Psoas muscle (tissue), 7 donors: ENCODE measurements at regions not wholly inside any gene's neighbourhood (a gene's known extent, or its start where the extent isn't known, plus 50 kb on each side); places are given as distances from the start of the nearest gene placed in this dataset.

Experiments
- ATAC-seq, 4 donors: fragments of 200-7000 bp; cut with Tn5 transposase; one replicate each; pipeline ENCODE4 v1.9.1; 2020; ENCODE audit warnings: moderate library complexity in 3 of 4, mild to moderate bottlenecking in 2 of 4
- DNase-seq, 2 donors: peaks; one replicate each; pipeline ENCODE4 v3.0.0-alpha.2; 2020
- H3K27ac ChIP-seq: fragments of 200-600 bp; one replicate; pipeline ENCODE4 v1.8.0; 2022
- H3K27me3 ChIP-seq, 3 donors: fragments of 200-600 bp in 1 of 3; one replicate each; pipeline versions ENCODE4 v1.6.1 to v1.8.0; 2013 to 2022; ENCODE audit warnings: low read length in 2 of 3, mild to moderate bottlenecking in 2 of 3, moderate library complexity in 1 of 3; ENCODE audit not compliant: insufficient read depth in 3 of 3
- H3K36me3 ChIP-seq, 2 donors: fragments of 200-600 bp in 1 of 2; one replicate each; pipeline versions ENCODE4 v1.6.1 to v1.8.0; 2013 to 2022; ENCODE audit warnings: low read depth in 1 of 2, mild to moderate bottlenecking in 1 of 2, moderate library complexity in 1 of 2; ENCODE audit not compliant: insufficient read depth in 1 of 2
- H3K4me1 ChIP-seq: fragments of 200-600 bp; one replicate; pipeline ENCODE4 v1.8.0; 2022
- H3K4me3 ChIP-seq: fragments of 200-600 bp; one replicate; pipeline ENCODE4 v1.8.0; 2022; ENCODE audit warnings: mild to moderate bottlenecking
- H3K9me3 ChIP-seq: fragments of 200-600 bp; one replicate; pipeline ENCODE4 v1.8.0; 2022
- CTCF ChIP-seq: fragments of 200-600 bp; IDR thresholded peaks from one replicate; pipeline ENCODE4 v1.8.0; 2022; ENCODE audit warnings: antibody characterized with exemption
- WGBS, 3 donors: extraction: QIAGEN DNeasy Blood & Tissue Kit; methylation state at CpG; one replicate each; pipeline versions ENCODE4 v1.1.6 to v1.1.7; 2013; 5-methylcytosine and 5-hydroxymethylcytosine counted together
- intact Hi-C, 2 donors: fragments of 100-400 bp; cut with DNase I; formaldehyde crosslinking; loops; one replicate each; pipeline versions ENCODE4 v1.11.0 to v1.14.2; 2022
- donor health status: healthy with polysubstance abuse.
- donor health status: DM: no; HTN: no; CAD: no; lungs with moderate emphysema.
- donor health status: Bipolar disorder and iron deficiency.
- donor health status: healthy.
- donor health status: DM: yes; HTN: yes; CAD: no.
- donor health status: DM: no; HTN: no; CAD: no.
- donor health status: DM: yes; HTN: yes; CAD: no.

DNA sequence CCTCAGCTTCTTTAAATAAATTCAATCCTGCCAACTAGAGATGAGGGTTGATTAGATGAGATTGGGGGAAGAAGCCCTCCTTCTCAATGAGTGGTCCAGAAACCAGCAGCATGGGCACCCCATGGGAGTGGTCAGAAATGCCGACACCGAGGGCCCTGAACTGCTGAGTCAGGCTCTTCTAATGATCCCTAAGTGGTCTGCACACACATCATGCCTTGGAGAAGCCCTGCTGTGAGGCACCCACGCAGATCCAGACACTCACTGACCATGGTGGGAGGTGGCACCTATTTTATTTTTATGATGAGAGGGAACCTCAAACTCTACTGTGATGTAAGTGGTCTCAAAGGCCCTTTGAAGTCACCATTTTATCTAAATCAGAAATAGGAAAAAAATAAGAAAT lies 72.3 kb upstream of the BOD1 start:
- WGBS, 3 donors: 72 to 84% (median 74%) methylated on average over 3 of the region's 3 CpGs
- no peaks in the 10 kb centered on the region for H3K36me3 ChIP-seq
- no peaks in the 10 kb centered on the region for H3K27me3 ChIP-seq
- no peaks in the 10 kb centered on the region for H3K9me3 ChIP-seq
- peaks cover 15% of the 10 kb centered on the region for H3K4me1 ChIP-seq
- no peak for TF ChIP-seq CTCF
- H3K4me3 ChIP-seq: no peak overlapping the region
- ATAC-seq (peak in 1 of 4 donors; percentile 38), DNase-seq (no peak)
- H3K27ac ChIP-seq: no peak overlapping the region
- intact Hi-C loops: no loop called here

DNA sequence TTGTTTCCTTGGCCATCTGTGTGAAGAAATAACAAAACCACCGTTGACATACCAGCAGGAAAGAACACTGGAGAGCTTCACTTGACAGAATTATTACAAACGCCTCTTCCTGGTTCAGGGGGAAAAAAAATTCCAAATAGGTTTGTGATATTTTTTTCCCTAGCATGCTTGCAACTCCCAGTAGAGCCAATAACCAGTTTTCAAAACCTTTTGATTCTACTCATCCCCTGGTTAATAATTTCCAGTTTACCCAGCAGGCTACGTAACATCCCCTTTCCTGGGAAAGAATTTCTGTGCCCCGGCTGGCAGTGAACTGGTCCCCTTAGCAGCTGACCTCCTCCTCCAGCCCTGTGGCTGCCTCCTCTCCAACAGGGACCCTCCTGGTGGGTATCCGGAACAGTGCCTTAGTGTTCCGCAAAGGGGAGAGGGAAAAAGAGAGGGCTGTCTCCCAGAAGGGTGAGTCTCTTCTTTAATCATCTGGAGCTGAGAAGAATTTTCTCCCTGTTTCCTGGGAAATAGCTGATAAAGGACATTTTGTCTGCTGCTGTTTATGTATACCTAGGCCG lies 72.8 kb upstream of the BOD1 start:
- H3K27ac ChIP-seq: peak overlapping the region; percentile 63

GRCh38 chr5:173689737-173690360 lies 73.4 kb upstream of the BOD1 start:
- peak overlapping the region; percentile 63 for H3K27ac ChIP-seq
- DNase-seq (peak in 1 of 2 donors; percentile 63), ATAC-seq (peak; percentile 70 to 91 (median 74))
- peak overlapping the region; percentile 31 for H3K4me3 ChIP-seq
- no peaks in the 10 kb centered on the region for H3K9me3 ChIP-seq
- no peaks in the 10 kb centered on the region for H3K36me3 ChIP-seq
- intact Hi-C loops: no loop called here
- no peaks in the 10 kb centered on the region for H3K27me3 ChIP-seq
- peak; percentile 13 for TF ChIP-seq CTCF
- peaks cover 15% of the 10 kb centered on the region for H3K4me1 ChIP-seq
- 4 to 17% (median 8%) methylated on average over 12 of the region's 12 CpGs for WGBS, 3 donors

More for the DNA sequence above, 72.8 kb upstream of the BOD1 start:
- H3K27me3 ChIP-seq: no peaks in the 10 kb centered on the region
- no peaks in the 10 kb centered on the region for H3K36me3 ChIP-seq
- H3K4me3 ChIP-seq: peak overlapping the region; percentile 31
- no peak for TF ChIP-seq CTCF
- peak in 3 of 4 donors; percentile 25 to 49 (median 48) for ATAC-seq
- WGBS, 3 donors: 48 to 53% (median 49%) methylated on average over 7 of the region's 7 CpGs
- peaks cover 15% of the 10 kb centered on the region for H3K4me1 ChIP-seq
- intact Hi-C loops: no loop called here
- no peaks in the 10 kb centered on the region for H3K9me3 ChIP-seq
- DNase-seq: no peak

DNA sequence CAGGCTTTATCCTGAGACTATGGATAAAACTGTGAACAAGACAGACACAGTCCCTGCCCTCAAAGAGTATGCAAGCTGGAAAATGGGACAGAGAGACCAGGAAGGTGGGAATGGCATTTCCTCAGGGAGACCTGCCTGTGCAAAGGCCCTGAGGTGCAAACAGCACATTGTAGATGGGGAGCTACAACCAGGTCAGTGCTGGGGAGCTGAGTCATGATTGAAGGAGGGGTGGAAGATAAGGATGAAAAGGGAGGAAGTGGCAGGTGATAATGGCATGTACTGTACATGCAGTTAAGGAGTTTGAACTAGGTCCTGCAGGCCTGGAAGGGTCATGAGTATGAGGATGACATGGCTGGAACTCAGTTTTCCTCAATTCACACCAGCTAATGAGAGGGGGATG lies 75.5 kb upstream of the BOD1 start:
- Histone ChIP-seq H3K9me3 (no peaks in the 10 kb centered on the region), H3K4me3 (no peak overlapping the region), H3K4me1 (peaks cover 15% of the 10 kb centered on the region), H3K27ac (no peak overlapping the region), H3K36me3 (no peaks in the 10 kb centered on the region), H3K27me3 (no peaks in the 10 kb centered on the region)
- no peak for TF ChIP-seq CTCF
- DNase-seq (no peak), ATAC-seq (no peak)
- intact Hi-C loops: no loop called here

DNA sequence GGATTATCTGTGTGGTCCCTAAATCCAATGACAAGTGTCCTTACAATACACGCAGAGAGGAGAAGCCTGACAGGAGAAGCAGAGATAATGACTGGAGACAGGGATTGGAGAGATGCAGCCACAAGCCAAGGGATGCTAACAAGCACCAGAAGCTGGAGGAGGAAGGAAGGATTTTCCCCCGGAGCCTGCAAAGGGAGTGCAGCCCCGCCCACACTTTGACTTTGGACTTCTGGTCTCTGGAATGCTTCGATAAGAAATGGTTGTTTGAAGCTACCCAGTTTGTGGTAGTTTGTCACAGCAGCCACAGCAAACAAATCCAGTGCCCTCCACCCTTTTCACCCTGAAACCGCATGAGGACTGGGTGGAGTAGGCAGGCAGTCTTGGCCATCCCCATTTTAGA lies 77.2 kb upstream of the BOD1 start:
- DNase-seq (no peak), ATAC-seq (no peak)
- TF ChIP-seq CTCF: no peak
- Histone ChIP-seq H3K36me3 (no peaks in the 10 kb centered on the region), H3K9me3 (no peaks in the 10 kb centered on the region), H3K27me3 (no peaks in the 10 kb centered on the region), H3K27ac (no peak overlapping the region), H3K4me3 (no peak overlapping the region), H3K4me1 (peaks cover 15% of the 10 kb centered on the region)
- intact Hi-C loops: no loop called here
- 73 to 93% (median 78%) methylated on average over 5 of the region's 5 CpGs for WGBS, 3 donors
